Breast epithelium (tissue), 4 donors: ENCODE measurements at regions not wholly inside any gene's neighbourhood (a gene's known extent, or its start where the extent isn't known, plus 50 kb on each side); places are given as distances from the start of the nearest gene placed in this dataset.

Experiments used
- DNase-seq, 2 donors: peaks; one replicate each; pipeline ENCODE4 v3.0.0-alpha.2; 2019; ENCODE audit warnings: low spot score in 2 of 2
- H3K27ac ChIP-seq, 2 donors: fragments of 200-600 bp; sonication (generic) in 1 of 2; one replicate each; pipeline ENCODE4 v1.5.1; 2016 to 2019; ENCODE audit warnings: mild to moderate bottlenecking in 1 of 2
- H3K27me3 ChIP-seq, 2 donors: fragments of 200-600 bp; sonication (generic) in 1 of 2; one replicate each; pipeline versions ENCODE4 v1.5.1 to v1.6.0; 2017 to 2019; ENCODE audit warnings: control low read depth in 1 of 2, mild to moderate bottlenecking in 1 of 2
- H3K36me3 ChIP-seq: fragments of 200-600 bp; one replicate; pipeline ENCODE4 v1.5.1; 2019
- H3K4me1 ChIP-seq, 2 donors: fragments of 200-600 bp; sonication (generic); one replicate each; pipeline ENCODE4 v1.5.1; 2016 to 2019; ENCODE audit warnings: control low read depth in 1 of 2
- H3K4me3 ChIP-seq, 3 donors: fragments of 200-600 bp; sonication (generic); 1 replicate in 2 of 3; 2 replicates in 1 of 3; pipeline ENCODE4 v1.5.1; 2016 to 2019; ENCODE audit warnings: mild to moderate bottlenecking in 3 of 3, moderate library complexity in 2 of 3
- H3K9me3 ChIP-seq, 2 donors: fragments of 200-600 bp; sonication (generic) in 1 of 2; one replicate each; pipeline ENCODE4 v1.5.1; 2016 to 2019; ENCODE audit warnings: control low read depth in 1 of 2
- POLR2A ChIP-seq: fragments of 450-650 bp; IDR thresholded peaks from one replicate; pipeline ENCODE4 v1.6.1; 2016; ENCODE audit warnings: antibody characterized with exemption, mild to moderate bottlenecking, moderate library complexity
- POLR2AphosphoS5 ChIP-seq, 3 donors: sonication (generic); formaldehyde crosslinking; IDR thresholded peaks; one replicate each; pipeline ENCODE4 v1.6.1; 2017; ENCODE audit warnings: antibody characterized with exemption in 3 of 3
- intact Hi-C: fragments of 100-400 bp; cut with DNase I; formaldehyde crosslinking; loops from one replicate; pipeline ENCODE4 v1.15.1; 2023; ENCODE audit warnings: low total_unique reads
- TF ChIP-seq, protein P1 (sequence below), 3 donors: fragments of 450-650 bp; IDR thresholded peaks; one replicate each; pipeline ENCODE4 v1.5.1; 2016 to 2017; ENCODE audit warnings: antibody characterized with exemption in 3 of 3, mild to moderate bottlenecking in 3 of 3, moderate library complexity in 3 of 3

DNA sequence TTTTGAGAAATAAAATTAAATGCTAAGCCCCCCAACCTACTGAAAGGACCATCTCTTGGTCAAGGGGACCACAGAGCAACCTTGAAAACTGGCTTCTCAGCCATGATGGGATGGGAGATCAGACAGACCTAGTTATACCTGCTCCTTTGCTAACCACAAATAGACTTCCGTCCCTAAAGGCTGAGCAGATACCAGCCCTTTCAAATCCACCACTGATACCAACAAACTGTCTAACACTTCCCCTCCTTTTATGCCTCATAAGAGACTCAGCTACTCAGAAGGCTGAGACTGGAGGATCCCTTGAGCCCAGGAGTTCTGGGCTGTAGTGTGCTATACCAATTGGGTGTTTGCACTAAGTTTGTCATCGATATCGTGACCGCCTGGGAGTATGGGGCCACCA is 407.3 kb downstream of the SIPA1L2 start:
- Histone ChIP-seq H3K4me1 (no peaks in the 10 kb centered on the region), H3K36me3 (no peaks in the 10 kb centered on the region), H3K27ac (no peak overlapping the region), H3K9me3 (no peaks in the 10 kb centered on the region), H3K27me3 (no peaks in the 10 kb centered on the region), H3K4me3 (no peak overlapping the region)
- TF ChIP-seq POLR2AphosphoS5 (IDR thresholded peaks at IDR 0.05), result no peak
- TF ChIP-seq POLR2A, result no peak
- TF ChIP-seq, protein P1, sequence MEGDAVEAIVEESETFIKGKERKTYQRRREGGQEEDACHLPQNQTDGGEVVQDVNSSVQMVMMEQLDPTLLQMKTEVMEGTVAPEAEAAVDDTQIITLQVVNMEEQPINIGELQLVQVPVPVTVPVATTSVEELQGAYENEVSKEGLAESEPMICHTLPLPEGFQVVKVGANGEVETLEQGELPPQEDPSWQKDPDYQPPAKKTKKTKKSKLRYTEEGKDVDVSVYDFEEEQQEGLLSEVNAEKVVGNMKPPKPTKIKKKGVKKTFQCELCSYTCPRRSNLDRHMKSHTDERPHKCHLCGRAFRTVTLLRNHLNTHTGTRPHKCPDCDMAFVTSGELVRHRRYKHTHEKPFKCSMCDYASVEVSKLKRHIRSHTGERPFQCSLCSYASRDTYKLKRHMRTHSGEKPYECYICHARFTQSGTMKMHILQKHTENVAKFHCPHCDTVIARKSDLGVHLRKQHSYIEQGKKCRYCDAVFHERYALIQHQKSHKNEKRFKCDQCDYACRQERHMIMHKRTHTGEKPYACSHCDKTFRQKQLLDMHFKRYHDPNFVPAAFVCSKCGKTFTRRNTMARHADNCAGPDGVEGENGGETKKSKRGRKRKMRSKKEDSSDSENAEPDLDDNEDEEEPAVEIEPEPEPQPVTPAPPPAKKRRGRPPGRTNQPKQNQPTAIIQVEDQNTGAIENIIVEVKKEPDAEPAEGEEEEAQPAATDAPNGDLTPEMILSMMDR (IDR thresholded peaks at IDR 0.05), result no peak
- no peak for DNase-seq
- intact Hi-C loops, result no loop called here

DNA sequence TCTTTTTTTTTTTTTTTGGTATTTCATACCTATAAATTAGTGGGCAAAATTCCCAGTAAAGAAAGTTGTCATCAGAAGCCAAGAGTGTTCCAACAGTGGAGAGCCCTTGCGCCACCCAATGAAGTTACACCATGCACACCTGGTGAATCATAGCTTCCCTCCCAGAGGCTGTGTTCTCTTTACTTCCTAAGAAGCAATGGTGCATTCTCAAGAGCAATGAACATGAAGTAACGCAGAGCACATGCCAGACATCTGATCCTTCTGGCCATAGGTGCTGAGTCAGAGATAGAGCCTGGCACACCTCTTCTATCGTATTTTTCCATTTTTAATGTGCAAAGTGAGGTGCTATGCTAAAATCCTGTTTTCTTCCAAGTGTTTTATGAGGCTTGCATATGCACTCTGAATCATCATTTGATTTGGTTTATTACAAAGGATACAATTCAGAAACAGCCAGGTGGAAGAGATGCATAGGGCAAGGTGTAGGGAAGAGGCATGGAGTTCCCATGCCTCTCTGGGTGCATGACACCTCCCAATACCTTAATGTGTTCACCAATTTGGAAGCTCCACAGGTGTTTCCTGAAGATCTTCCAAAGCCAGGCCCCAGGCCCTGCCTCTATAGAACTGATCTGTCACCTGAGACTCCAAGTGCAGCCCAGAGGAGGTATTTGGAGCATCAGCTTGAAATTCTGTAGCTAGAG is 408.0 kb downstream of the SIPA1L2 start:
- H3K27ac ChIP-seq, result no peak overlapping the region
- TF ChIP-seq, protein P1 (IDR thresholded peaks at IDR 0.05), result no peak
- TF ChIP-seq POLR2A, result no peak
- TF ChIP-seq POLR2AphosphoS5 (IDR thresholded peaks at IDR 0.05), result no peak
- intact Hi-C loops, result no loop called here
- no peak overlapping the region for H3K4me3 ChIP-seq
- H3K27me3 ChIP-seq, result no peaks in the 10 kb centered on the region
- H3K4me1 ChIP-seq, result no peaks in the 10 kb centered on the region
- no peak for DNase-seq
- H3K36me3 ChIP-seq, result no peaks in the 10 kb centered on the region
- no peaks in the 10 kb centered on the region for H3K9me3 ChIP-seq

DNA sequence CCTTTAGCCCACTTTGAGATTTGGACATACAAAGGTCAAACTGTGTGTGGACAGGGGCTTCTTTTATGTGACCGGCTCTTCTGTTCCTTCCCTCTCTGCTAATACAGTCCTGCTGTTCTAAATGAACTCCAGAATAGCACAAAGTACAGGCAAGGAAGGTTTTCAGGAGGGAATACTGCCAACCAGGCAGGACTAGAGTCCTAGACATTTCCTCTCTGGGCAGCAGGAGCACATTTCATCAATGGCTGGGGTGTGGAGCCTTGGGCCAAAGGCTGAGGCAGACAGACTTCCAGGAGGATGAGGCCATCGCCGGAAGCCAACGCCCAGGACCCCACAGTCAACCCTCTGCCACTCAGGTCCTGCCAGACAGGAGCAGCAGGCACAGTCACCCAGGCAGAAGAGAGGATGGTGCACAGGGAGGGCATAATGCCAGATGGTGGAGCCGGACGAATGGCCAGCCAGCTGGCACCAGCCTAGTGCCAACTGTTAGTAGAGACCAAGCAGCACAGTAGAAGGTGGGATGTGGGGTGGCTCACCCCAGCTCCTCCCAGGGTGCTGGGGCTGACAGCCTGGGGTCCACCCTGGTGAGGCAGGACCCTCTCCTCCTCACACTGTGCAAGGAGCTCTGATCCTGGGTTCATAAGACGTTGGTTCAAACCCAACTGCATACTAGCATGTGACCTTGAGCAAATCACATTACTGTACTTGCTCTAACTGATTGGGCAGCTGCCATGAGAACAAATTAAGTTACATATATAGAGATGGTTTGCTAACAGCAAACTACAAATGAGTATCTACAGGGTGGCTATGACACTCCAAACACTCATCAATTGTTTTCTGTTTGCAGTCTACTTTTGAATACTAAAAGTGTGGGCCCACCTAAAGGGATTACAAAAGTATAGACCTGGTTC is 410.7 kb downstream of the SIPA1L2 start:
- Histone ChIP-seq H3K27me3 (no peaks in the 10 kb centered on the region), H3K4me1 (no peaks in the 10 kb centered on the region), H3K9me3 (no peaks in the 10 kb centered on the region), H3K27ac (no peak overlapping the region), H3K36me3 (no peaks in the 10 kb centered on the region), H3K4me3 (no peak overlapping the region)
- TF ChIP-seq POLR2A (no peak), POLR2AphosphoS5 (IDR thresholded peaks at IDR 0.05) (no peak)
- TF ChIP-seq, protein P1 (IDR thresholded peaks at IDR 0.05), result no peak
- no peak for DNase-seq
- intact Hi-C loops, result no loop called here

DNA sequence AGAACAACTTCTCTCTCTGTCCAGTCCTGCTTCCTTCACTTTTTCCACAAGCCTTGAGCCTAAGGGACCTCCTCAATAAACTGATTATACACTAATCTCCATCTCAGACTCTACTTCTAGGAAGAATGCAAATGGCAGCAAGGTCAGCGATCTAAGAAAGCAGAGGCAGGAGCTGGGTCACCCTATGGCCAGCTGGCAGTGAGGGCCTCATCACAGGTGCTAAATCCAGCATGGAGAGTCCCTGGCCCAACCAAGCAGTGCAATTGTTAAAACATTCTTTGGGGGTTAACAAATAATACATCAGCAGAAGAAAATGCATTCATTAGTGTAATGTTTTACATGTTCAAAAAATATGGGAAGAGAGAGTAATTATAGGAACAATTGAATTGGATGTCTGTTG is 416.0 kb downstream of the SIPA1L2 start:
- H3K27ac ChIP-seq, result no peak overlapping the region
- no peak overlapping the region for H3K4me3 ChIP-seq
- no peaks in the 10 kb centered on the region for H3K27me3 ChIP-seq
- DNase-seq, result no peak
- intact Hi-C loops, result no loop called here
- no peaks in the 10 kb centered on the region for H3K9me3 ChIP-seq
- H3K4me1 ChIP-seq, result no peaks in the 10 kb centered on the region
- TF ChIP-seq POLR2A (no peak), POLR2AphosphoS5 (IDR thresholded peaks at IDR 0.05) (no peak)
- TF ChIP-seq, protein P1 (IDR thresholded peaks at IDR 0.05), result no peak
- H3K36me3 ChIP-seq, result no peaks in the 10 kb centered on the region

DNA sequence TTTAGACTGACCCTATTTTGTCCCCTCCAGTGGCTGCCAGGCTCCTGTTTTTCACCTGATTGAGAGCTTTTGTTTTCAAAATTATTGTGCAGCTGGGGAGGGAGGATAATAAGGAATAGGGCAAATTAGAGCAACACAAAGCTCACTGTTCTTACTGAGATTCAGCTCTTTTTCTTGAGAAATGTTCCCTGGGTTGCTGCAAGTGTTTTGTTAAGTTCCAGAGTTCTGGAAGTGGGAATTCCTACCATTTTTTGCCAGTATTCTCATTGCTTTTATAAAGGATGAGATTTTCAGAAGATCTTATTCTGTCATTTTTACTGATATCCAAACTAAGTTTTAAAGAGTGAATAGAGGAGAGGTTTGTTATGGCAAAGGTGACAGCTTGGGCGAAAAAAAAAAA is 417.7 kb downstream of the SIPA1L2 start:
- intact Hi-C loops, result no loop called here

More for the DNA sequence above, 417.7 kb downstream of the SIPA1L2 start:
- no peak overlapping the region for H3K4me3 ChIP-seq
- no peaks in the 10 kb centered on the region for H3K4me1 ChIP-seq
- no peaks in the 10 kb centered on the region for H3K27me3 ChIP-seq
- no peaks in the 10 kb centered on the region for H3K9me3 ChIP-seq
- H3K36me3 ChIP-seq, result no peaks in the 10 kb centered on the region
- TF ChIP-seq POLR2AphosphoS5 (IDR thresholded peaks at IDR 0.05) (no peak), POLR2A (no peak)
- TF ChIP-seq, protein P1 (IDR thresholded peaks at IDR 0.05), result no peak
- no peak for DNase-seq
- H3K27ac ChIP-seq, result no peak overlapping the region
